Spleen (tissue), 11 donors: ENCODE measurements at regions not wholly inside any gene's neighbourhood (a gene's known extent, or its start where the extent isn't known, plus 50 kb on each side); places are given as distances from the start of the nearest gene placed in this dataset.

Experiments used
- DNase-seq: peaks from one replicate; pipeline ENCODE4 v3.0.0-alpha.2; 2020
- H3K27ac ChIP-seq, 8 donors: fragments of 200-600 bp; sonication (generic) in 7 of 8; 1 replicate in 4 of 8; 2 replicates in 4 of 8; pipeline versions ENCODE4 v1.5.0 to v1.8.0; 2016 to 2021; ENCODE audit warnings: inconsistent platforms in 4 of 8, mild to moderate bottlenecking in 4 of 8, moderate library complexity in 1 of 8
- H3K27me3 ChIP-seq, 7 donors: fragments of 200-600 bp; sonication (generic) in 6 of 7; replicated peaks in 1 of 7; 1 replicate in 4 of 7; 2 replicates in 3 of 7; pipeline versions ENCODE4 v1.5.0 to v1.8.0; 2016 to 2021; ENCODE audit warnings: inconsistent platforms in 3 of 7, mild to moderate bottlenecking in 1 of 7
- H3K36me3 ChIP-seq, 6 donors: fragments of 200-600 bp; sonication (generic) in 5 of 6; 1 replicate in 4 of 6; 2 replicates in 2 of 6; pipeline versions ENCODE4 v1.5.0 to v1.8.0; 2016 to 2021; ENCODE audit warnings: inconsistent platforms in 2 of 6
- H3K4me1 ChIP-seq, 6 donors: fragments of 200-600 bp; sonication (generic) in 5 of 6; 1 replicate in 3 of 6; 2 replicates in 3 of 6; pipeline versions ENCODE4 v1.5.0 to v1.8.0; 2016 to 2021; ENCODE audit warnings: inconsistent platforms in 3 of 6
- H3K4me3 ChIP-seq, 8 donors: fragments of 200-600 bp; sonication (generic) in 7 of 8; 1 replicate in 4 of 8; 2 replicates in 4 of 8; pipeline versions ENCODE4 v1.5.0 to v1.8.0; 2016 to 2021; ENCODE audit warnings: inconsistent platforms in 4 of 8, mild to moderate bottlenecking in 4 of 8, moderate library complexity in 2 of 8
- H3K9me3 ChIP-seq, 8 donors: fragments of 200-600 bp; sonication (generic) in 7 of 8; 1 replicate in 4 of 8; 2 replicates in 4 of 8; pipeline versions ENCODE4 v1.5.0 to v1.8.0; 2016 to 2021; ENCODE audit warnings: inconsistent platforms in 4 of 8
- POLR2A ChIP-seq, 3 donors: fragments of 450-650 bp; IDR thresholded peaks; one replicate each; pipeline ENCODE4 v1.5.1; 2017; ENCODE audit warnings: antibody characterized with exemption in 3 of 3, mild to moderate bottlenecking in 1 of 3
- POLR2AphosphoS5 ChIP-seq, 3 donors: sonication (generic); formaldehyde crosslinking; IDR thresholded peaks; one replicate each; pipeline ENCODE4 v1.5.1; 2017; ENCODE audit warnings: antibody characterized with exemption in 3 of 3
- WGBS, 5 donors: extraction: QIAGEN DNeasy Blood & Tissue Kit in 3 of 5; methylation state at CpG; one replicate each; pipeline versions ENCODE4 v1.1.5 to v1.1.7; 2013 to 2018; 5-methylcytosine and 5-hydroxymethylcytosine counted together
- intact Hi-C: fragments of 100-400 bp; cut with DNase I; formaldehyde crosslinking; loops from one replicate; pipeline ENCODE4 v1.15.0; 2023; ENCODE audit warnings: low total_unique reads
- TF ChIP-seq, protein P1 (sequence below), 11 experiments: fragments of 200-600 bp in 7 of 11; fragments of 450-650 bp in 4 of 11; sonication (generic) in 4 of 11; IDR thresholded peaks in 8 of 11; conservative IDR thresholded peaks in 3 of 11; 1 replicate in 7 of 11; 2 replicates in 4 of 11; pipeline versions ENCODE4 v1.4.0 to v1.8.0; 2016 to 2021; ENCODE audit warnings: antibody characterized with exemption in 11 of 11, inconsistent platforms in 4 of 11, mild to moderate bottlenecking in 1 of 11
- donor health status: healthy with polysubstance abuse.
- donor health status: DM: no; HTN: no; CAD: no; lungs with moderate emphysema.
- donor health status: DM: no; HTN: no; CAD: no.
- donor health status: Bipolar disorder and iron deficiency.
- donor health status: healthy.
- donor health status: DM: no; HTN: no; CAD: no.
- donor health status: DM: yes; HTN: yes; CAD: no.

DNA sequence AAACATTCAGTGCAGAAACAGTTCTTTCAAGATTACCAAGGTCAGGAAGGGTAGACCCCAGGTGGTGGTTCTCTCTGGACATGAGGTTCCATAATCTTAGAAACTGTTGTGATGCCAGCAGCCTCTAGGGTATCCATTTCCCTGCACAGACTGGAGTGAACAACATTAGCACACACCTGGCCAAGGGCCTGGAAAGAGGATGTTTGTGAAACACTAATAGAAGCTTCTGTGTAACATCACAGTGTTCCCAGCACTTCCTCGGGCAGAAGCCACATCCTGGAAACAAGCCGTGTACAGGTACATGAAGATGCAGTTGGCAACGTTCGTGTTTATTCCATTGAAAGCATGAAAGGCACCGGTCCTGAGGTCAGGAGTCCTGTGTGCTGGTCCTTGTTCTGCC lies 598.2 kb upstream of the KLF4 start:
- Histone ChIP-seq H3K27me3 (no peaks in the 10 kb centered on the region), H3K36me3 (no peaks in the 10 kb centered on the region), H3K27ac (no peak overlapping the region), H3K4me1 (no peaks in the 10 kb centered on the region), H3K9me3 (peaks cover 0 to 6% (median 2%) of the 10 kb centered on the region in 8 donors), H3K4me3 (no peak overlapping the region)
- no peak for DNase-seq
- intact Hi-C loops, result no loop called here
- no peak for TF ChIP-seq POLR2AphosphoS5 (IDR thresholded peaks at IDR 0.05)
- TF ChIP-seq POLR2A (IDR thresholded peaks at IDR 0.05), result no peak
- TF ChIP-seq, protein P1, sequence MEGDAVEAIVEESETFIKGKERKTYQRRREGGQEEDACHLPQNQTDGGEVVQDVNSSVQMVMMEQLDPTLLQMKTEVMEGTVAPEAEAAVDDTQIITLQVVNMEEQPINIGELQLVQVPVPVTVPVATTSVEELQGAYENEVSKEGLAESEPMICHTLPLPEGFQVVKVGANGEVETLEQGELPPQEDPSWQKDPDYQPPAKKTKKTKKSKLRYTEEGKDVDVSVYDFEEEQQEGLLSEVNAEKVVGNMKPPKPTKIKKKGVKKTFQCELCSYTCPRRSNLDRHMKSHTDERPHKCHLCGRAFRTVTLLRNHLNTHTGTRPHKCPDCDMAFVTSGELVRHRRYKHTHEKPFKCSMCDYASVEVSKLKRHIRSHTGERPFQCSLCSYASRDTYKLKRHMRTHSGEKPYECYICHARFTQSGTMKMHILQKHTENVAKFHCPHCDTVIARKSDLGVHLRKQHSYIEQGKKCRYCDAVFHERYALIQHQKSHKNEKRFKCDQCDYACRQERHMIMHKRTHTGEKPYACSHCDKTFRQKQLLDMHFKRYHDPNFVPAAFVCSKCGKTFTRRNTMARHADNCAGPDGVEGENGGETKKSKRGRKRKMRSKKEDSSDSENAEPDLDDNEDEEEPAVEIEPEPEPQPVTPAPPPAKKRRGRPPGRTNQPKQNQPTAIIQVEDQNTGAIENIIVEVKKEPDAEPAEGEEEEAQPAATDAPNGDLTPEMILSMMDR (IDR thresholded peaks at IDR 0.05 in 8 of 11, conservative IDR thresholded peaks at IDR 0.05 in 3 of 11), result no peak
- 51 to 69% (median 64%) methylated on average over 5 of the region's 5 CpGs for WGBS, 5 donors

DNA sequence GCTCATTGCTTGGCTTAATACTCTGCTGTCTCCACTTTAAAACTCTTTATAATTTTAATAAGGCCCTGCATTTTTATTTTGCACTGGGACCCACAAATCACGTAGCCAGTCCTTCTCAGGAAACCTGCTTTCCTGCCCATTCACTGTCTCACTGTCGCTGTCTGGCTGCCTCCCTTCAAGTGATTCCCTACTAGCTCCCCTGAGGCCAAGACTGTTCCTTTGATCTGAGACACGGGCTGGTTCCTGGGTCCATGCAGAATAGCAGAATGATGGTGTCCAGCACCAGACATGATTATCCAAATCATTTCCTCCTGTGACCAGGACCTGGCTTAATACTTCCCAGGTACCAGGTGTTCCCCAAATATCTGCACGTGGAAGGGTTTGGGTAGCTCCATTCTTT lies 597.1 kb upstream of the KLF4 start:
- no peaks in the 10 kb centered on the region for H3K36me3 ChIP-seq
- H3K27me3 ChIP-seq, result no peaks in the 10 kb centered on the region
- no peak for DNase-seq
- no peaks in the 10 kb centered on the region for H3K4me1 ChIP-seq
- TF ChIP-seq POLR2A (IDR thresholded peaks at IDR 0.05), result no peak
- TF ChIP-seq, protein P1 (IDR thresholded peaks at IDR 0.05 in 8 of 11, conservative IDR thresholded peaks at IDR 0.05 in 3 of 11), result no peak
- no peak for TF ChIP-seq POLR2AphosphoS5 (IDR thresholded peaks at IDR 0.05)
- no peaks in the 10 kb centered on the region for H3K9me3 ChIP-seq
- no peak overlapping the region for H3K4me3 ChIP-seq
- no peak overlapping the region for H3K27ac ChIP-seq
- intact Hi-C loops, result no loop called here
- WGBS, 5 donors, result 58 to 88% (median 72%) methylated on average over 4 of the region's 4 CpGs

DNA sequence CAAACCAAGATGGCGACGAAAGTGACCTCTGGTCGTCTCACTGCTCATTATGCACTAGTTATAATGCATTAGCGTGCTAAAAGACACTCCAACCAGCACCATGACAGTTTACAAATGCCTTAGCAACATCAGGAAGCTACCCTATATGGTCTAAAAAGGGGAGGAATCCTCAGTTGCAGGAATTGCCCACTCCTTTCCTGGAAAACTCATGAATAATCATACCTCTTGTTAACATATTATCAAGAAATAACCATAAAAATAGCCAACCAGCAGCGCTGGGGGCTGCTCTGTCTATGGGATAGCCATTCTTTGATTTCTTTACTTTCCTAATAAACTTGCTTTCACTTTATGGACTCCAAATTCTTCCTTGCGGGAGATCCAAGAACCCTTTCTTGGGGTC lies 595.7 kb upstream of the KLF4 start:
- 87 to 93% (median 89%) methylated on average over 6 of the region's 6 CpGs for WGBS, 5 donors
- no peak for DNase-seq
- Histone ChIP-seq H3K9me3 (no peaks in the 10 kb centered on the region), H3K27ac (no peak overlapping the region), H3K4me3 (no peak overlapping the region), H3K27me3 (no peaks in the 10 kb centered on the region), H3K36me3 (no peaks in the 10 kb centered on the region), H3K4me1 (no peaks in the 10 kb centered on the region)
- TF ChIP-seq POLR2AphosphoS5 (IDR thresholded peaks at IDR 0.05), result no peak
- TF ChIP-seq, protein P1 (IDR thresholded peaks at IDR 0.05 in 8 of 11, conservative IDR thresholded peaks at IDR 0.05 in 3 of 11), result no peak
- TF ChIP-seq POLR2A (IDR thresholded peaks at IDR 0.05), result no peak
- intact Hi-C loops, result no loop called here

DNA sequence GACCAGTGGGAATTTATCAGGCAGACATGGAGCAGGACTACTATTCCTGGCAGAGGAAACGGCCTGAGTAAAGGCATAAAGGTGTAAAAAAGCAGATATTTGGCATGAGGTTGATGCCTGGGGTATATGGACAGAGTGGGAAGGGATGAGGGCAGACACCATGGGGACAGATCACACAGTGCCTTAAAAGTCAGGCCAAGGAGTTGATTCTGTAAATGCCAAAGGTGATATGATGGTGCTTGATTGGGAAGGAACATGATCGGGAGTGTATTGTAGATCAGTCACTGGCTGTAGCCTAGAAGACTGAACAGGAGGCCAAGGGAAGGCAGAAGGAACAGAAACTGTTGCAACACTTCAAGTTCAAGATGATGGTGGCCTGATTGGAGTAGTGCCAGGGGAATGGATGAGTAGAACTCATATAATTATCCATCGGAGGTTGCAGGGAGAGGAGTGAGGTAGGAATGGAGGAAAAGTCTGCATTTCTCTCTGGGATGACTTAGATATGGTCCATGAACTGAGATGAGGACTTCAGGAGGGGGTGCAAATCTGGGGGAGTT lies 594.3 kb upstream of the KLF4 start:
- no peaks in the 10 kb centered on the region for H3K9me3 ChIP-seq
- no peaks in the 10 kb centered on the region for H3K27me3 ChIP-seq
- TF ChIP-seq POLR2A (IDR thresholded peaks at IDR 0.05) (no peak), POLR2AphosphoS5 (IDR thresholded peaks at IDR 0.05) (no peak)
- TF ChIP-seq, protein P1 (IDR thresholded peaks at IDR 0.05 in 8 of 11, conservative IDR thresholded peaks at IDR 0.05 in 3 of 11), result no peak
- H3K36me3 ChIP-seq, result no peaks in the 10 kb centered on the region
- DNase-seq, result no peak
- intact Hi-C loops, result no loop called here
- H3K4me1 ChIP-seq, result peaks cover 0 to 2% (median 0%) of the 10 kb centered on the region in 6 donors
- WGBS, 5 donors, result 79 to 92% (median 82%) methylated on average over 3 of the region's 3 CpGs
- no peak overlapping the region for H3K4me3 ChIP-seq
- H3K27ac ChIP-seq, result no peak overlapping the region
